Heart right ventricle (tissue), 16 donors: ENCODE measurements at regions not wholly inside any gene's neighbourhood (a gene's known extent, or its start where the extent isn't known, plus 50 kb on each side); places are given as distances from the start of the nearest gene placed in this dataset.

Experiments
- ATAC-seq, 8 donors: fragments of 200-7000 bp; cut with Tn5 transposase; one replicate each; pipeline ENCODE4 v1.9.1; 2020; ENCODE audit warnings: mild to moderate bottlenecking in 8 of 8, moderate library complexity in 8 of 8, moderate number of reproducible peaks in 1 of 8
- DNase-seq, 2 donors: peaks; one replicate each; pipeline ENCODE4 v3.0.0-alpha.2; 2020
- H3K27ac ChIP-seq, 10 donors: fragments of 200-600 bp; sonication (generic) in 2 of 10; one replicate each; pipeline versions ENCODE4 v1.5.0 to v1.8.0; 2020 to 2022; ENCODE audit warnings: mild to moderate bottlenecking in 3 of 10
- H3K27me3 ChIP-seq, 7 donors: fragments of 200-600 bp; one replicate each; pipeline ENCODE4 v1.8.0; 2021 to 2022; ENCODE audit warnings: mild to moderate bottlenecking in 2 of 7
- H3K36me3 ChIP-seq, 9 donors: fragments of 200-600 bp; sonication (generic) in 1 of 9; one replicate each; pipeline versions ENCODE4 v1.5.0 to v1.8.0; 2020 to 2022; ENCODE audit warnings: mild to moderate bottlenecking in 2 of 9
- H3K4me1 ChIP-seq, 9 donors: fragments of 200-600 bp; sonication (generic) in 1 of 9; one replicate each; pipeline versions ENCODE4 v1.5.0 to v1.8.0; 2020 to 2022; ENCODE audit warnings: mild to moderate bottlenecking in 4 of 9
- H3K4me3 ChIP-seq, 10 donors: fragments of 200-600 bp; sonication (generic) in 2 of 10; one replicate each; pipeline versions ENCODE4 v1.5.0 to v1.8.0; 2020 to 2022; ENCODE audit warnings: mild to moderate bottlenecking in 7 of 10, moderate library complexity in 2 of 10
- H3K9me3 ChIP-seq, 11 donors: fragments of 200-600 bp in 10 of 11; sonication (generic) in 2 of 11; one replicate each; pipeline versions ENCODE4 v1.5.0 to v1.8.0; 2013 to 2022; ENCODE audit warnings: mild to moderate bottlenecking in 2 of 11, control low read depth in 1 of 11, moderate library complexity in 1 of 11
- WGBS, 2 donors: extraction: QIAGEN DNeasy Blood & Tissue Kit; methylation state at CpG; one replicate each; pipeline ENCODE4 v1.1.7; 2013; ENCODE audit warnings: inconsistent platforms in 1 of 2; 5-methylcytosine and 5-hydroxymethylcytosine counted together
- intact Hi-C, 10 donors: fragments of 100-400 bp; cut with DNase I; formaldehyde crosslinking; loops; one replicate each; pipeline versions ENCODE4 v1.11.1 to v1.14.2; 2022
- TF ChIP-seq, protein P1 (sequence below), 9 donors: fragments of 200-600 bp; sonication (generic) in 2 of 9; IDR thresholded peaks; one replicate each; pipeline versions ENCODE4 v1.5.0 to v1.8.0; 2021 to 2022; ENCODE audit warnings: antibody characterized with exemption in 9 of 9, mild to moderate bottlenecking in 5 of 9, moderate library complexity in 1 of 9
- donor health status: Arrhythmogenic right ventricular cardiomyopathy.
- donor health status: ischemic (EF 13 %, LVEDD 7.1; RV severe dilation, severe dysfunction).
- donor health status: healthy with polysubstance abuse.
- donor health status: DM: no; HTN: yes; CAD: no.
- donor health status: DM: no; HTN: no; CAD: no.
- donor health status: ischemic (EF 25% LVEDD 6.9; RV normal size, moderate dysfunction).
- donor health status: ischemic (EF 25% LVEDD 5.7; RV mildly dilated, moderate dysfunction).
- donor health status: healthy.
- donor health status: DM: yes; HTN: yes; CAD: no.
- donor health status: Ischemic cardiomyopathy.
- donor health status: ischemic (EF 35%, LVEDD 5.7; RV mildly dilated, moderate dysfunction).
- donor health status: nonischemic (EF 11% LVEDD 7.7; RV severe dilation, severe dysfunction).
- donor health status: DM: yes; HTN: yes; CAD: no.
- donor health status: PGD.
- donor health status: ischemic (EF 29% LVEDD 5.4; RV normal size, mild dysfunction).
- donor health status: nonischemic (EF 23%, LVEDD 6.1; RV moderate dilation, normal function).

DNA sequence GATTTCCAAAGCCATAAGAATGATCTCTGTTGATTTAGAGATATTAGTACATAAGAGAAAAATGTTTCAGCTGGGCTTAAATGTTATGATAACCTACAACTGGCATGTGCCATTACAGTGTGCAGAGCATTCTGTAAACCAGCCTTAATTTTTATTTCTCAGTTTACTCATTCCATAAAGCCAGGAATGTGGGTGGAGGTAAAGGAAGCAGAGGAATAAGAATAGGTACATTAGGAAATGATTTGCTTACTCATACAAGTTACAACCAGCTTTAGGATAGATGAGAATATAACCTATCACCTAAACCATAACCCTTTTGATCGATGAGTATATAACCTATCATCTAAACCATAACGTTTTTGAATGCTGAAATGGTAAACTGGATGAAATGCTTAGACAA, 1394.7 kb upstream of the ACVR2A start:
- Histone ChIP-seq H3K4me1 (no peaks in the 10 kb centered on the region), H3K9me3 (peaks cover 0 to 4% (median 0%) of the 10 kb centered on the region in 11 donors), H3K36me3 (no peaks in the 10 kb centered on the region), H3K4me3 (no peak overlapping the region), H3K27me3 (no peaks in the 10 kb centered on the region), H3K27ac (no peak overlapping the region)
- intact Hi-C loops: no loop called here
- TF ChIP-seq, protein P1, sequence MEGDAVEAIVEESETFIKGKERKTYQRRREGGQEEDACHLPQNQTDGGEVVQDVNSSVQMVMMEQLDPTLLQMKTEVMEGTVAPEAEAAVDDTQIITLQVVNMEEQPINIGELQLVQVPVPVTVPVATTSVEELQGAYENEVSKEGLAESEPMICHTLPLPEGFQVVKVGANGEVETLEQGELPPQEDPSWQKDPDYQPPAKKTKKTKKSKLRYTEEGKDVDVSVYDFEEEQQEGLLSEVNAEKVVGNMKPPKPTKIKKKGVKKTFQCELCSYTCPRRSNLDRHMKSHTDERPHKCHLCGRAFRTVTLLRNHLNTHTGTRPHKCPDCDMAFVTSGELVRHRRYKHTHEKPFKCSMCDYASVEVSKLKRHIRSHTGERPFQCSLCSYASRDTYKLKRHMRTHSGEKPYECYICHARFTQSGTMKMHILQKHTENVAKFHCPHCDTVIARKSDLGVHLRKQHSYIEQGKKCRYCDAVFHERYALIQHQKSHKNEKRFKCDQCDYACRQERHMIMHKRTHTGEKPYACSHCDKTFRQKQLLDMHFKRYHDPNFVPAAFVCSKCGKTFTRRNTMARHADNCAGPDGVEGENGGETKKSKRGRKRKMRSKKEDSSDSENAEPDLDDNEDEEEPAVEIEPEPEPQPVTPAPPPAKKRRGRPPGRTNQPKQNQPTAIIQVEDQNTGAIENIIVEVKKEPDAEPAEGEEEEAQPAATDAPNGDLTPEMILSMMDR (IDR thresholded peaks at IDR 0.05): no peak
- no peak for DNase-seq
- no peak for ATAC-seq
- 77 to 88% methylated on average over 2 of the region's 2 CpGs for WGBS, 2 donors

DNA sequence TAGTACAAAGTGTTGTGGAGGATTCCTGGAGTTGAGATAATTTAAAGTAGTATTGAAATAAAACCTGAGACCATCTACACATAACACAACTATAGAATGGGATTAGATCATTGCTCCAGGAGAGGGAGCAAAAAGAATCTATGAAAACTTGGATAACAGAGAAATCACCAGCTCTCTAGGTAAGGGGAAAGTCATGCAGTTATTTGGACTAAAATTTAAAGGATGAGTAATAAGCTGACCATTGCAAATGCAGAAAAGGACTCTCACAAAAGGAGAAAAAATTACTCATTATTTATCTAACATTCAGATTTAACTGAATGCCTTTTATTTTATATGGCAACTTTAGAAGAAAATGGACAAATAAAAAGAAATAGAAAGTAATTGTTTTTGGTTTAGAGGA, 1399.8 kb upstream of the ACVR2A start:
- TF ChIP-seq, protein P1 (IDR thresholded peaks at IDR 0.05): no peak
- no peak overlapping the region for H3K27ac ChIP-seq
- no peaks in the 10 kb centered on the region for H3K36me3 ChIP-seq
- ATAC-seq (no peak), DNase-seq (no peak)
- intact Hi-C loops: no loop called here
- H3K9me3 ChIP-seq: peaks cover 0 to 5% (median 0%) of the 10 kb centered on the region in 11 donors
- H3K4me3 ChIP-seq: no peak overlapping the region
- no peaks in the 10 kb centered on the region for H3K4me1 ChIP-seq
- H3K27me3 ChIP-seq: no peaks in the 10 kb centered on the region

DNA sequence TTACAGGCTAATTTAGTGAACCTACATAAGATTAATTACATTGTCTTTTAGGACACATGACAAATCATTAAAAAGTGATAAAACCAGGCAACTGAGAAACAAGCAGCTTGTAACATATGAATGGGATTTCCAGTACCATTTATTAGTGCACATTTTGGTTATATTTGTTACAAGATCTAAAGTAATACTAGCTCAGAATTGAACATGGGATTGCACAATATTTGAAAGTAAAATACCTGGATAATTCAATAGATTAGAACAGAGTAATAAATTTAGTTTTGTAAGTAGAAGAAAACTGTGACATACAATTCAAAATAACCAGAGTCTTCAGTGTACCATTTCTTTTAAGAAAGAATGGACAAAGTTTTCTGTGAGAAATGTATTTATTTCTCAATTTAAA, 1400.7 kb upstream of the ACVR2A start:
- H3K36me3 ChIP-seq: no peaks in the 10 kb centered on the region
- peaks cover 0 to 4% (median 0%) of the 10 kb centered on the region in 11 donors for H3K9me3 ChIP-seq
- TF ChIP-seq, protein P1 (IDR thresholded peaks at IDR 0.05): no peak
- H3K27ac ChIP-seq: no peak overlapping the region
- H3K4me3 ChIP-seq: no peak overlapping the region
- intact Hi-C loops: no loop called here
- H3K27me3 ChIP-seq: no peaks in the 10 kb centered on the region
- no peak for ATAC-seq
- H3K4me1 ChIP-seq: no peaks in the 10 kb centered on the region
- DNase-seq: no peak

DNA sequence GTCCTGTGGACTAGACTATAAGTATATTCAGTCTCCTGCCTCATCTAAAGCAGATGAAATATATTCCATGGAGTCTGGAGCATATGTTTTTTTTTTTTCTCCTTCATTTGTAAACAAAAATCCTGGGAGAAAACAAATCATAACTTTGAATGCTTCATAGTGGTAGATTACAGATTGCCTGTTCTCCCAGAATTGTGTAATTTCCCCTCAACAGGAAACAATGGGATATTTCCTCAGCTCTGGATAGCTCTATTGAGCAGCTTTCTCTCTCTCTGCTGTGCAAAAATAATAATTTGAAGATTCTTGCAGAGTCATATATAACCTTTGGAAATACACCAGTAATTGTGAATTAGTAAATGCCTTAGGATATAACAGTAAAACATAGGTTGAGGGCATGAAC, 1406.6 kb upstream of the ACVR2A start:
- no peak overlapping the region for H3K4me3 ChIP-seq
- TF ChIP-seq, protein P1 (IDR thresholded peaks at IDR 0.05): no peak
- H3K9me3 ChIP-seq: peaks cover 0 to under 1% (median 0%) of the 10 kb centered on the region in 11 donors
- H3K27ac ChIP-seq: no peak overlapping the region
- no peaks in the 10 kb centered on the region for H3K36me3 ChIP-seq
- no peaks in the 10 kb centered on the region for H3K27me3 ChIP-seq
- ATAC-seq (no peak), DNase-seq (no peak)
- no peaks in the 10 kb centered on the region for H3K4me1 ChIP-seq
- intact Hi-C loops: no loop called here

DNA sequence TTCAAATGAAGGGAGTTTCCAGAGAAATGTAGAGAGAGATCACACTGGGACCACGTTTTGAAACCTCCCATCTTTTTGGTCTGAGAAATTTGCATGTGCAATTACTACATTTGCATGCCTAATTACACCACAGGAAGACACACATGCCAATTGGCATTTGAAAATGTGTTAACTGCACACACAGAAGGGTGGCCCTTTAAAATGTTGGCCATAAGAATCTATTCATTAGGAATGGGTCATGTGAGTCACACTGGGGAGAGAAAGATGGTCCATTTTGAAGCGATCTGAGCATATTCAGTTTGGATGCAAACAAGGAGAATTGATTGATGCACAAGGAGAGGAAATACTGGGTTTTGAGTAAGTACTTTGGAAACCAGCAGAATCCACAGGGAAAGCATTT, 1407.1 kb upstream of the ACVR2A start:
- DNase-seq: no peak
- TF ChIP-seq, protein P1 (IDR thresholded peaks at IDR 0.05): no peak
- intact Hi-C loops: no loop called here
- H3K9me3 ChIP-seq: no peaks in the 10 kb centered on the region
- no peak overlapping the region for H3K27ac ChIP-seq
- ATAC-seq: no peak
- no peak overlapping the region for H3K4me3 ChIP-seq
- H3K36me3 ChIP-seq: no peaks in the 10 kb centered on the region
- H3K27me3 ChIP-seq: no peaks in the 10 kb centered on the region
- no peaks in the 10 kb centered on the region for H3K4me1 ChIP-seq
- WGBS, 2 donors: 44 to 50% methylated on average over 2 of the region's 2 CpGs
